GM12874 (cell line): ENCODE measurements at regions not wholly inside any gene's neighbourhood (a gene's known extent, or its start where the extent isn't known, plus 50 kb on each side); places are given as distances from the start of the nearest gene placed in this dataset.

ENCODE experiments used
- CTCF ChIP-seq: IDR thresholded peaks from 2 replicates; pipeline ENCODE4 v1.5.1; 2011; ENCODE audit warnings: low read depth, mild to moderate bottlenecking, control low read depth, low read length, moderate library complexity; ENCODE audit not compliant: insufficient read depth

GRCh38 chr22:49204599-49205482 lies 622.8 kb downstream of the BRD1 start:
- no peak for TF ChIP-seq CTCF

GRCh38 chr22:49203859-49204598 lies 623.6 kb downstream of the BRD1 start:
- no peak for TF ChIP-seq CTCF

- no peak for TF ChIP-seq CTCF
Measured at GRCh38 chr22:49203091-49203858, 624.4 kb downstream of the BRD1 start.

- no peak for TF ChIP-seq CTCF
Measured at GRCh38 chr22:49202226-49202625, 625.4 kb downstream of the BRD1 start.

GRCh38 chr22:49201046-49201970 lies 626.4 kb downstream of the BRD1 start:
- TF ChIP-seq CTCF: no peak

- no peak for TF ChIP-seq CTCF
Measured at GRCh38 chr22:49199224-49199623, 628.4 kb downstream of the BRD1 start.
